ENCODE measurements at regions not wholly inside any gene's neighbourhood (a gene's known extent, or its start where the extent isn't known, plus 50 kb on each side); places are given as distances from the start of the nearest gene placed in this dataset.

- Histone ChIP-seq H3K4me3 (ENCODE audit: low read depth in 1 of 2, low read length in 2 of 2) (no peak overlapping the region), H3K27ac (ENCODE audit: low read length) (no peak overlapping the region), H3K4me1 (ENCODE audit: control insufficient read depth in 1 of 2, insufficient read depth in 2 of 2, low read length in 2 of 2) (peaks cover 8 to 11% of the 10 kb centered on the region in 2 donors)
Measured at GRCh38 chr13:76724421-76724820, 161.8 kb downstream of the KCTD12 start.

GRCh38 chr13:76723551-76724232, 162.5 kb downstream of the KCTD12 start:
- Histone ChIP-seq H3K4me3 (ENCODE audit: low read depth in 1 of 2, low read length in 2 of 2) (no peak overlapping the region), H3K27me3 (ENCODE audit: low read depth, low read length) (no peaks in the 10 kb centered on the region), H3K9me3 (ENCODE audit: control insufficient read depth in 1 of 2, low read length in 2 of 2) (no peaks in the 10 kb centered on the region), H3K4me1 (ENCODE audit: control insufficient read depth in 1 of 2, insufficient read depth in 2 of 2, low read length in 2 of 2) (peaks cover 8 to 11% of the 10 kb centered on the region in 2 donors), H3K36me3 (ENCODE audit: control insufficient read depth in 1 of 2, insufficient read depth in 2 of 2, low read length in 2 of 2) (no peaks in the 10 kb centered on the region), H3K27ac (ENCODE audit: low read length) (no peak overlapping the region)

More at GRCh38 chr13:76724421-76724820, 161.8 kb downstream of the KCTD12 start:
- Histone ChIP-seq H3K27me3 (ENCODE audit: low read depth, low read length) (no peaks in the 10 kb centered on the region), H3K9me3 (ENCODE audit: control insufficient read depth in 1 of 2, low read length in 2 of 2) (no peaks in the 10 kb centered on the region), H3K36me3 (ENCODE audit: control insufficient read depth in 1 of 2, insufficient read depth in 2 of 2, low read length in 2 of 2) (no peaks in the 10 kb centered on the region)

GRCh38 chr13:76722782-76723181, 163.4 kb downstream of the KCTD12 start:
- H3K4me3 ChIP-seq (ENCODE audit: low read depth in 1 of 2, low read length in 2 of 2) = no peak overlapping the region
- no peaks in the 10 kb centered on the region for H3K36me3 ChIP-seq (ENCODE audit: control insufficient read depth in 1 of 2, insufficient read depth in 2 of 2, low read length in 2 of 2)
- H3K9me3 ChIP-seq (ENCODE audit: control insufficient read depth in 1 of 2, low read length in 2 of 2) = no peaks in the 10 kb centered on the region
- H3K4me1 ChIP-seq (ENCODE audit: control insufficient read depth in 1 of 2, insufficient read depth in 2 of 2, low read length in 2 of 2) = peaks cover 8 to 11% of the 10 kb centered on the region in 2 donors
- H3K27me3 ChIP-seq (ENCODE audit: low read depth, low read length) = no peaks in the 10 kb centered on the region
- H3K27ac ChIP-seq (ENCODE audit: low read length) = no peak overlapping the region

- Histone ChIP-seq H3K4me3 (ENCODE audit: low read depth in 1 of 2, low read length in 2 of 2) (no peak overlapping the region), H3K36me3 (ENCODE audit: control insufficient read depth in 1 of 2, insufficient read depth in 2 of 2, low read length in 2 of 2) (no peaks in the 10 kb centered on the region), H3K27ac (ENCODE audit: low read length) (no peak overlapping the region), H3K9me3 (ENCODE audit: control insufficient read depth in 1 of 2, low read length in 2 of 2) (no peaks in the 10 kb centered on the region), H3K4me1 (ENCODE audit: control insufficient read depth in 1 of 2, insufficient read depth in 2 of 2, low read length in 2 of 2) (peaks cover 8 to 11% of the 10 kb centered on the region in 2 donors), H3K27me3 (ENCODE audit: low read depth, low read length) (no peaks in the 10 kb centered on the region)
Measured at GRCh38 chr13:76720821-76721220, 165.4 kb downstream of the KCTD12 start.

GRCh38 chr13:76720416-76720815, 165.8 kb downstream of the KCTD12 start:
- peaks cover 8 to 11% of the 10 kb centered on the region in 2 donors for H3K4me1 ChIP-seq (ENCODE audit: control insufficient read depth in 1 of 2, insufficient read depth in 2 of 2, low read length in 2 of 2)
- no peaks in the 10 kb centered on the region for H3K9me3 ChIP-seq (ENCODE audit: control insufficient read depth in 1 of 2, low read length in 2 of 2)
- no peak overlapping the region for H3K27ac ChIP-seq (ENCODE audit: low read length)
- no peaks in the 10 kb centered on the region for H3K36me3 ChIP-seq (ENCODE audit: control insufficient read depth in 1 of 2, insufficient read depth in 2 of 2, low read length in 2 of 2)
- H3K27me3 ChIP-seq (ENCODE audit: low read depth, low read length) = no peaks in the 10 kb centered on the region
- H3K4me3 ChIP-seq (ENCODE audit: low read depth in 1 of 2, low read length in 2 of 2) = no peak overlapping the region

- Histone ChIP-seq H3K4me1 (ENCODE audit: control insufficient read depth in 1 of 2, insufficient read depth in 2 of 2, low read length in 2 of 2) (peaks cover 8 to 11% of the 10 kb centered on the region in 2 donors), H3K4me3 (ENCODE audit: low read depth in 1 of 2, low read length in 2 of 2) (no peak overlapping the region), H3K27me3 (ENCODE audit: low read depth, low read length) (no peaks in the 10 kb centered on the region), H3K36me3 (ENCODE audit: control insufficient read depth in 1 of 2, insufficient read depth in 2 of 2, low read length in 2 of 2) (no peaks in the 10 kb centered on the region), H3K9me3 (ENCODE audit: control insufficient read depth in 1 of 2, low read length in 2 of 2) (no peaks in the 10 kb centered on the region), H3K27ac (ENCODE audit: low read length) (no peak overlapping the region)
Measured at GRCh38 chr13:76719955-76720354, 166.2 kb downstream of the KCTD12 start.

GRCh38 chr13:76717092-76717491, 169.1 kb downstream of the KCTD12 start:
- Histone ChIP-seq H3K27ac (ENCODE audit: low read length) (no peak overlapping the region), H3K27me3 (ENCODE audit: low read depth, low read length) (no peaks in the 10 kb centered on the region), H3K36me3 (ENCODE audit: control insufficient read depth in 1 of 2, insufficient read depth in 2 of 2, low read length in 2 of 2) (no peaks in the 10 kb centered on the region), H3K4me3 (ENCODE audit: low read depth in 1 of 2, low read length in 2 of 2) (no peak overlapping the region), H3K4me1 (ENCODE audit: control insufficient read depth in 1 of 2, insufficient read depth in 2 of 2, low read length in 2 of 2) (no peaks in the 10 kb centered on the region), H3K9me3 (ENCODE audit: control insufficient read depth in 1 of 2, low read length in 2 of 2) (no peaks in the 10 kb centered on the region)

- H3K36me3 ChIP-seq (ENCODE audit: control insufficient read depth in 1 of 2, insufficient read depth in 2 of 2, low read length in 2 of 2) = no peaks in the 10 kb centered on the region
- H3K4me3 ChIP-seq (ENCODE audit: low read depth in 1 of 2, low read length in 2 of 2) = no peak overlapping the region
- H3K4me1 ChIP-seq (ENCODE audit: control insufficient read depth in 1 of 2, insufficient read depth in 2 of 2, low read length in 2 of 2) = peaks cover 3 to 5% of the 10 kb centered on the region in 2 donors
- H3K27ac ChIP-seq (ENCODE audit: low read length) = no peak overlapping the region
- H3K27me3 ChIP-seq (ENCODE audit: low read depth, low read length) = no peaks in the 10 kb centered on the region
- no peaks in the 10 kb centered on the region for H3K9me3 ChIP-seq (ENCODE audit: control insufficient read depth in 1 of 2, low read length in 2 of 2)
Measured at GRCh38 chr13:76715621-76716020, 170.6 kb downstream of the KCTD12 start.

- Histone ChIP-seq H3K36me3 (ENCODE audit: control insufficient read depth in 1 of 2, insufficient read depth in 2 of 2, low read length in 2 of 2) (no peaks in the 10 kb centered on the region), H3K27ac (ENCODE audit: low read length) (no peak overlapping the region), H3K9me3 (ENCODE audit: control insufficient read depth in 1 of 2, low read length in 2 of 2) (no peaks in the 10 kb centered on the region), H3K4me3 (ENCODE audit: low read depth in 1 of 2, low read length in 2 of 2) (no peak overlapping the region), H3K27me3 (ENCODE audit: low read depth, low read length) (no peaks in the 10 kb centered on the region), H3K4me1 (ENCODE audit: control insufficient read depth in 1 of 2, insufficient read depth in 2 of 2, low read length in 2 of 2) (peaks cover 3 to 5% of the 10 kb centered on the region in 2 donors)
Measured at GRCh38 chr13:76715075-76715474, 171.1 kb downstream of the KCTD12 start.

- no peaks in the 10 kb centered on the region for H3K36me3 ChIP-seq (ENCODE audit: control insufficient read depth in 1 of 2, insufficient read depth in 2 of 2, low read length in 2 of 2)
- peaks cover 3 to 5% of the 10 kb centered on the region in 2 donors for H3K4me1 ChIP-seq (ENCODE audit: control insufficient read depth in 1 of 2, insufficient read depth in 2 of 2, low read length in 2 of 2)
- no peaks in the 10 kb centered on the region for H3K27me3 ChIP-seq (ENCODE audit: low read depth, low read length)
- no peak overlapping the region for H3K4me3 ChIP-seq (ENCODE audit: low read depth in 1 of 2, low read length in 2 of 2)
- no peak overlapping the region for H3K27ac ChIP-seq (ENCODE audit: low read length)
- no peaks in the 10 kb centered on the region for H3K9me3 ChIP-seq (ENCODE audit: control insufficient read depth in 1 of 2, low read length in 2 of 2)
Measured at GRCh38 chr13:76713280-76713679, 172.9 kb downstream of the KCTD12 start.

GRCh38 chr13:76711550-76712182, 174.5 kb downstream of the KCTD12 start:
- Histone ChIP-seq H3K4me1 (ENCODE audit: control insufficient read depth in 1 of 2, insufficient read depth in 2 of 2, low read length in 2 of 2) (peaks cover 3 to 5% of the 10 kb centered on the region in 2 donors), H3K27me3 (ENCODE audit: low read depth, low read length) (no peaks in the 10 kb centered on the region), H3K4me3 (ENCODE audit: low read depth in 1 of 2, low read length in 2 of 2) (no peak overlapping the region), H3K9me3 (ENCODE audit: control insufficient read depth in 1 of 2, low read length in 2 of 2) (no peaks in the 10 kb centered on the region), H3K27ac (ENCODE audit: low read length) (no peak overlapping the region), H3K36me3 (ENCODE audit: control insufficient read depth in 1 of 2, insufficient read depth in 2 of 2, low read length in 2 of 2) (no peaks in the 10 kb centered on the region)

Data from muscle layer of duodenum (tissue), 2 donors.